HG02981 (cell line): ENCODE measurements at regions not wholly inside any gene's neighbourhood (a gene's known extent, or its start where the extent isn't known, plus 50 kb on each side); places are given as distances from the start of the nearest gene placed in this dataset.

Experiments used
- ATAC-seq: cut with Tn5 transposase; IDR thresholded peaks from one replicate; pipeline ENCODE4 v1.9.1; 2021; ENCODE audit warnings: mild to moderate bottlenecking, moderate library complexity; ENCODE audit not compliant: unreplicated experiment

GRCh38 chr2:20150110-20150706, 74.7 kb downstream of the SDC1 start:
- ATAC-seq = no peak

GRCh38 chr2:20149703-20150030, 75.3 kb downstream of the SDC1 start:
- ATAC-seq = no peak

GRCh38 chr2:20148923-20149702, 75.8 kb downstream of the SDC1 start:
- no peak for ATAC-seq

- no peak for ATAC-seq
Observed at GRCh38 chr2:20148426-20148922, 76.5 kb downstream of the SDC1 start.

- no peak for ATAC-seq
Observed at GRCh38 chr2:20147351-20147750, 77.6 kb downstream of the SDC1 start.

- no peak for ATAC-seq
Observed at GRCh38 chr2:20146401-20146800, 78.5 kb downstream of the SDC1 start.

- peak; percentile 80 for ATAC-seq
Observed at GRCh38 chr2:20145497-20146193, 79.3 kb downstream of the SDC1 start.

GRCh38 chr2:20144861-20145260, 80.1 kb downstream of the SDC1 start:
- no peak for ATAC-seq

- no peak for ATAC-seq
Observed at GRCh38 chr2:20144196-20144595, 80.7 kb downstream of the SDC1 start.

- no peak for ATAC-seq
Observed at GRCh38 chr2:20143263-20143662, 81.7 kb downstream of the SDC1 start.

GRCh38 chr2:20141806-20142205, 83.1 kb downstream of the SDC1 start:
- ATAC-seq = no peak

- ATAC-seq = no peak
Observed at GRCh38 chr2:20141056-20141762, 83.7 kb downstream of the SDC1 start.

- no peak for ATAC-seq
Observed at GRCh38 chr2:20140321-20141055, 84.4 kb downstream of the SDC1 start.

- no peak for ATAC-seq
Observed at GRCh38 chr2:20139407-20140172, 85.3 kb downstream of the SDC1 start.

GRCh38 chr2:20138696-20139095, 86.2 kb downstream of the SDC1 start:
- ATAC-seq = no peak

- no peak for ATAC-seq
Observed at GRCh38 chr2:20137884-20138283, 86.5 kb upstream of the LAPTM4A start.

GRCh38 chr2:20137131-20137571, 85.7 kb upstream of the LAPTM4A start:
- no peak for ATAC-seq

GRCh38 chr2:20136149-20136548, 84.7 kb upstream of the LAPTM4A start:
- no peak for ATAC-seq

GRCh38 chr2:20135631-20136050, 84.2 kb upstream of the LAPTM4A start:
- ATAC-seq = peak; percentile 79
